ENCODE measurements at regions not wholly inside any gene's neighbourhood (a gene's known extent, or its start where the extent isn't known, plus 50 kb on each side); places are given as distances from the start of the nearest gene placed in this dataset.
"Not testable (repeated sequence)": the region's sequence is repeated elsewhere in the genome, so short reads cannot be mapped to it uniquely, and the experiment has no call there.

- not testable (repeated sequence) for TF ChIP-seq RAD21 (conservative IDR thresholded peaks at IDR 0.05); CTCF (IDR thresholded peaks at IDR 0.05; ENCODE audit: poor library complexity, severe bottlenecking); EZH2 (IDR thresholded peaks at IDR 0.05; ENCODE audit: borderline replicate concordance, insufficient read depth, low read length, poor library complexity, severe bottlenecking); SMC3 (conservative IDR thresholded peaks at IDR 0.05; ENCODE audit: poor library complexity); REST (IDR thresholded peaks at IDR 0.05; ENCODE audit: borderline replicate concordance)
These were observed 65.4 kb upstream of the FBXO33 start for GRCh38 chr14:39497677-39498076.

Data from neural cell (in vitro differentiated cells).